PFSK-1 (cell line): ENCODE measurements at regions not wholly inside any gene's neighbourhood (a gene's known extent, or its start where the extent isn't known, plus 50 kb on each side); places are given as distances from the start of the nearest gene placed in this dataset.

ENCODE experiments used
- FOXP2 ChIP-seq: optimal IDR thresholded peaks from 2 replicates; pipeline ENCODE3; 2011; ENCODE audit warnings: borderline replicate concordance, control low read depth, inconsistent platforms; ENCODE audit not compliant: insufficient read depth; ENCODE audit errors: extremely low read length, extremely low read depth
- POLR2AphosphoS5 ChIP-seq: IDR thresholded peaks from 2 replicates; pipeline ENCODE4 v1.6.1; 2012; ENCODE audit warnings: low read depth, mild to moderate bottlenecking, control low read depth, low read length, moderate library complexity
- SIN3A ChIP-seq: IDR thresholded peaks from 2 replicates; pipeline ENCODE4 v1.6.1; 2012; ENCODE audit warnings: mild to moderate bottlenecking, low read length, moderate library complexity, borderline replicate concordance; ENCODE audit not compliant: insufficient read depth
- TAF1 ChIP-seq: IDR thresholded peaks from 2 replicates; pipeline ENCODE4 v1.6.1; 2012; ENCODE audit warnings: low read length, control low read depth, borderline replicate concordance; ENCODE audit not compliant: insufficient read depth
- TF ChIP-seq, protein P1 (sequence below), 2 experiments: IDR thresholded peaks; 2 replicates each; pipeline versions ENCODE4 v1.6.1 to v1.8.0; 2011 to 2012; ENCODE audit warnings: low read depth in 2 of 2, low read length in 2 of 2, control low read depth in 1 of 2, inconsistent platforms in 1 of 2, mild to moderate bottlenecking in 1 of 2, moderate library complexity in 1 of 2; ENCODE audit not compliant: insufficient read depth in 1 of 2

DNA sequence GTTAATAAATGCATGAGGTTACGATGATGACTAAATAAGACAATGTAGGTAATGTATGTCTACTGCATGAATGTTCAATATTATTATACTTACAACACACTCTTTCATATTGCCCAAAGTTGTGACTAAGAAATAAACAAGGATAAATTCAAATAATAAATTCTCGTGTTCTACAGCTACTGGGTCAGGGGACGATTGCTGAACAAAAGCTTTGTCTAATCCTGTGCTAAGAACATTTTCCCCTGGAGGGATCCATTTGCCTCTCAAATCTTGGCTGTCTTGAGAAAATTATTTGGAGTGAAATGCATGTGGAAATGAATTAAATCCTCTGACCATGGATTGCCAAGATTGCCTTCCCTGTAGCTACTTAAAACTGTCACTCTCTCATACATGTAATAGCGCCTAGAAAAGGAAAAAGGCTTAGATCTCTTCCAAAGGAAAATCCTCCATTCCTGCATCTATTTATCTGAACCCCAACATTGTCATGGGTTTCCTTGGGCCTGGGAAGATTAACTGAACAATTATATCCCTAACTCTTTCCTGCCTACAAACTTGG is 893.8 kb upstream of the ACO1 start:
- no peak for TF ChIP-seq TAF1
- TF ChIP-seq POLR2AphosphoS5 = no peak
- no peak for TF ChIP-seq SIN3A
- TF ChIP-seq, protein P1, sequence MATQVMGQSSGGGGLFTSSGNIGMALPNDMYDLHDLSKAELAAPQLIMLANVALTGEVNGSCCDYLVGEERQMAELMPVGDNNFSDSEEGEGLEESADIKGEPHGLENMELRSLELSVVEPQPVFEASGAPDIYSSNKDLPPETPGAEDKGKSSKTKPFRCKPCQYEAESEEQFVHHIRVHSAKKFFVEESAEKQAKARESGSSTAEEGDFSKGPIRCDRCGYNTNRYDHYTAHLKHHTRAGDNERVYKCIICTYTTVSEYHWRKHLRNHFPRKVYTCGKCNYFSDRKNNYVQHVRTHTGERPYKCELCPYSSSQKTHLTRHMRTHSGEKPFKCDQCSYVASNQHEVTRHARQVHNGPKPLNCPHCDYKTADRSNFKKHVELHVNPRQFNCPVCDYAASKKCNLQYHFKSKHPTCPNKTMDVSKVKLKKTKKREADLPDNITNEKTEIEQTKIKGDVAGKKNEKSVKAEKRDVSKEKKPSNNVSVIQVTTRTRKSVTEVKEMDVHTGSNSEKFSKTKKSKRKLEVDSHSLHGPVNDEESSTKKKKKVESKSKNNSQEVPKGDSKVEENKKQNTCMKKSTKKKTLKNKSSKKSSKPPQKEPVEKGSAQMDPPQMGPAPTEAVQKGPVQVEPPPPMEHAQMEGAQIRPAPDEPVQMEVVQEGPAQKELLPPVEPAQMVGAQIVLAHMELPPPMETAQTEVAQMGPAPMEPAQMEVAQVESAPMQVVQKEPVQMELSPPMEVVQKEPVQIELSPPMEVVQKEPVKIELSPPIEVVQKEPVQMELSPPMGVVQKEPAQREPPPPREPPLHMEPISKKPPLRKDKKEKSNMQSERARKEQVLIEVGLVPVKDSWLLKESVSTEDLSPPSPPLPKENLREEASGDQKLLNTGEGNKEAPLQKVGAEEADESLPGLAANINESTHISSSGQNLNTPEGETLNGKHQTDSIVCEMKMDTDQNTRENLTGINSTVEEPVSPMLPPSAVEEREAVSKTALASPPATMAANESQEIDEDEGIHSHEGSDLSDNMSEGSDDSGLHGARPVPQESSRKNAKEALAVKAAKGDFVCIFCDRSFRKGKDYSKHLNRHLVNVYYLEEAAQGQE (IDR thresholded peaks at IDR 0.05; ENCODE audit: insufficient read depth in 1 of 2, low read depth in 2 of 2, low read length in 2 of 2) = no peak
- TF ChIP-seq FOXP2 = no peak
